ENCODE measurements at regions not wholly inside any gene's neighbourhood (a gene's known extent, or its start where the extent isn't known, plus 50 kb on each side); places are given as distances from the start of the nearest gene placed in this dataset.

DNA sequence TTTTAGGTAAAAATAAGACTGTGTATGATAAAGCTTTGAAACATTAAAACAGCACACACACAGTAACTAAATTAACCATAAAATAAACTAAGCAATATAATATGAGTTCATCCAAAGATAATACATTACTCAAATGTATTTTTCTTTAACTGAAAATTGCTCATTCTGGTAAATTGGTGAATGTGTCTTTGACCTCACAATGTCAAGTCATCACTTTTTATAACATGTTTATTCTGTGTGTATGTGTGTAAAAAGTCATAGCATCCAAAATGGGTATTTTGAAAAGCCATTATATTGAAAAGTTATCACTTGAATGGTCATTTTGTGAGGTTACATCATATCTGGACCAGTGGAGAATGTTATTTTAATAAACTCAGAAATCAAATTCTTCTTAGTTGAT lies 724.6 kb downstream of the ADGRL2 start:
- Histone ChIP-seq H3K9me3 (ENCODE audit: control insufficient read depth, insufficient read depth, low read length) (no peaks in the 10 kb centered on the region), H3K36me3 (ENCODE audit: insufficient read depth, low read length) (no peaks in the 10 kb centered on the region), H3K4me1 (ENCODE audit: insufficient read depth, low read length) (no peaks in the 10 kb centered on the region), H3K9ac (ENCODE audit: low read depth, low read length) (no peak overlapping the region)

DNA sequence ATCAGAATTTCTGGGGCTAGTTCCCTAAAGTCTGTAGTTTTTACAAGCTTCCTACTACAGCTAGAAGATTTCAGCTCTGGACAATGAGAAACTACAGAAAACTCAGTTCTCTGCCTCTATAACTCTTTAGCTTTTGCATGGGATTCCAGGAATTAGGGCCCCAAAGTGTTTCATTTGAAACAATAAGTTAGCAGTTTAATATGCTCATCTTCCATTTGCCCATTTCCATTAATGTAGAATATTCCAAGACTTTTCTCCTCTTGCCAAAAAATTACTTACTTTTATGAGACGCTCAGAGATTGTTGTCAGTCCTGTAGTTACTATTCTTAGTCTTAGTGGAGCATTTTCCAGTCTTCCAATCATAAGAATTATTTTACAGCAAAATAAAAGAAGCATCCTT lies 719.9 kb downstream of the ADGRL2 start:
- Histone ChIP-seq H3K4me1 (ENCODE audit: insufficient read depth, low read length) (no peaks in the 10 kb centered on the region), H3K9me3 (ENCODE audit: control insufficient read depth, insufficient read depth, low read length) (no peaks in the 10 kb centered on the region), H3K36me3 (ENCODE audit: insufficient read depth, low read length) (no peaks in the 10 kb centered on the region), H3K9ac (ENCODE audit: low read depth, low read length) (no peak overlapping the region)

DNA sequence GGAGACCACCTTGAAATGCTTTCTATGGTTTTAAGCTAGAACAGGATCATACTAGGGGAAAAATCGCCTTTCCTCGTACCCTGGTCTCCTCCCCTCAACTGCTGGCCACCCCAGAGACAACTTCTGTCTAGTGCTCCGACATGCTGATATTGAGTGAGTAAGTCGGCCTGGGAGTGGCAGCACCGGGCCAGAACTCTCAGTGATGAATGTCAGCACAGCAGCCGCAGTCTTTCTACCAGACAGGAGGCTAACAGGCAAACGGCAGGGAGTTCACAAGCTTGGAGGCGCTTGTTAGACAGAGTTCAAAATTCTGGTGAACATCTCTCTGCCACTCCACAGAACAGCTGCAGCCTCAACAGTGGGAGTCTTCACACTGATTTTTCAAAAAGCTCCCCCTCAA lies 716.9 kb downstream of the ADGRL2 start:
- Histone ChIP-seq H3K9ac (ENCODE audit: low read depth, low read length) (no peak overlapping the region), H3K9me3 (ENCODE audit: control insufficient read depth, insufficient read depth, low read length) (no peaks in the 10 kb centered on the region)

DNA sequence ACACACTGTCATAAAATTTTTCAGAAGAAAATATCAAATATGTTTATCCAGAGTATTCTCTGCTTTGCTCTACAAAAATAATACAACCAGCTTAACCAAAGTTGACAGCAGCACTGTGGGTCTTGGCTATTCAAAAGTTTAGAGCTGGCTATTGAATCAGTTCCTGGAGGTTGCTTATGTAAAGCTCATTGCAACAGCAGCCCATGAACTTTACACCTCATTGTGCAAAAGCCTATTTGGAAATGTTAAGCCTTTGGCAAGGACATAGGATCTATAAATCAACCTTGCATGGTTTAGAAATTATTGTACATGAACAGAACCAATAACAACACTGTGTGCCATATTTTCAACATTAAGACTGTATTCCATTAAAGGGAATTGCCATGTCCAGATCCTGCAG lies 714.9 kb downstream of the ADGRL2 start:
- Histone ChIP-seq H3K36me3 (ENCODE audit: insufficient read depth, low read length) (no peaks in the 10 kb centered on the region), H3K9me3 (ENCODE audit: control insufficient read depth, insufficient read depth, low read length) (no peaks in the 10 kb centered on the region), H3K9ac (ENCODE audit: low read depth, low read length) (no peak overlapping the region), H3K4me1 (ENCODE audit: insufficient read depth, low read length) (no peaks in the 10 kb centered on the region)

More for the DNA sequence above, 716.9 kb downstream of the ADGRL2 start:
- Histone ChIP-seq H3K4me1 (ENCODE audit: insufficient read depth, low read length) (no peaks in the 10 kb centered on the region), H3K36me3 (ENCODE audit: insufficient read depth, low read length) (no peaks in the 10 kb centered on the region)

DNA sequence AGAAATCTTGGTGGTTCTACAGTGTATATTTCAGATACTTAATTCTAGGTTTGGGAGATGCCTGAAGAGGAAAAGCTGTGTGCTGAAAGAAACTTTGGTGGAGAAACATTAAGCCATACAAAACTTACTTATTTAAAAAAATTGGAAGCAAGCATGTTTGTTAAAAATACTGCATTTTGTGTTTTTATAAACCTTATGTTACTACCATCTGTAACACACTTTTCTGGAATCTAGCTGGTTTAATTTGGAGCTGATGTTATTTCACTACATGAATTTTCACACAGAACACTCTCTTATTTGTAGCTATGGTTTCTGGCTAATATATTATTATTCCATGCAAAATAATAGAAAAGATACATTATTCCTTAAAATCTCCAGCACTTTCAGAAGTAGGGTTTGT lies 710.7 kb downstream of the ADGRL2 start:
- Histone ChIP-seq H3K4me1 (ENCODE audit: insufficient read depth, low read length) (no peaks in the 10 kb centered on the region), H3K9me3 (ENCODE audit: control insufficient read depth, insufficient read depth, low read length) (no peaks in the 10 kb centered on the region), H3K36me3 (ENCODE audit: insufficient read depth, low read length) (no peaks in the 10 kb centered on the region), H3K9ac (ENCODE audit: low read depth, low read length) (no peak overlapping the region)

DNA sequence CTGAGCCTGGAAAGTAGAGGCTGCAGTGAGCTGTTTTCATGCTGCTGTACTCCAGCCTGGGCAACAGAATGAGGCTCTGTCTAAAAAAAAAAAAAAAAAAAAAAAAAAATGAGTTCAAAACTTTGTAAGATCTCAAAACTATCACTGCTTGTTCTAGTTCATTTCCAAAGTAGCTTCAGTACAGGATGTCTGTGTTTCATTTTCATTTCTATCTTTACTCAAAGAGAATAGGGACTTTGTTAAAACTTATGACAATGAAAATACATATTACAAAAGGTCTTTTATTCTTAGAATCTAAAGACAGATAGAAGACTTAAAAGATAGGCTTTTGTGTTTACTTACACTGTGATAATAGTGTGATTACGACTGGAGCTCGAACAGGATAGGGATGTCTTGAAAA lies 709.7 kb downstream of the ADGRL2 start:
- Histone ChIP-seq H3K9ac (ENCODE audit: low read depth, low read length) (no peak overlapping the region), H3K36me3 (ENCODE audit: insufficient read depth, low read length) (no peaks in the 10 kb centered on the region), H3K9me3 (ENCODE audit: control insufficient read depth, insufficient read depth, low read length) (no peaks in the 10 kb centered on the region)

DNA sequence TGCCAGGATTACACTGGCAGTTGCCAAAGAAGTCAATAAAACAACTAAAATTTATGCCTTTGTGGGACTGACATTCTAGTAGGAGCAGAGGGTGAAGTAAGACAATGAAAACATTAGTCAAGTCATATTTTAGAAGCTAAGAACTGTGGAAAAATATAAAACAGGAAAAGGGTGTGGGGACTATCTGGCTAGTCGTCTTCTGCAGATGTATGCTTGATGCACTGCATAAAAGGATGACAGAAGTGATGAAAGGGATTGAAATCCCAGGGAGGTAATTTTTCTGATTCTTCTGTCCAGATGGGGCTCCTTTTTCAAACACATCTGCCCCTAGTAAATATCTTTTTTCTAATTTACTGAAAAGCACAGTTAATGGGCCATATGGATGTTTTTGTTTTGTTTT lies 706.3 kb downstream of the ADGRL2 start:
- Histone ChIP-seq H3K9ac (ENCODE audit: low read depth, low read length) (no peak overlapping the region), H3K36me3 (ENCODE audit: insufficient read depth, low read length) (no peaks in the 10 kb centered on the region), H3K9me3 (ENCODE audit: control insufficient read depth, insufficient read depth, low read length) (no peaks in the 10 kb centered on the region), H3K4me1 (ENCODE audit: insufficient read depth, low read length) (no peaks in the 10 kb centered on the region)

More for the DNA sequence above, 709.7 kb downstream of the ADGRL2 start:
- H3K4me1 ChIP-seq (ENCODE audit: insufficient read depth, low read length), result no peaks in the 10 kb centered on the region

DNA sequence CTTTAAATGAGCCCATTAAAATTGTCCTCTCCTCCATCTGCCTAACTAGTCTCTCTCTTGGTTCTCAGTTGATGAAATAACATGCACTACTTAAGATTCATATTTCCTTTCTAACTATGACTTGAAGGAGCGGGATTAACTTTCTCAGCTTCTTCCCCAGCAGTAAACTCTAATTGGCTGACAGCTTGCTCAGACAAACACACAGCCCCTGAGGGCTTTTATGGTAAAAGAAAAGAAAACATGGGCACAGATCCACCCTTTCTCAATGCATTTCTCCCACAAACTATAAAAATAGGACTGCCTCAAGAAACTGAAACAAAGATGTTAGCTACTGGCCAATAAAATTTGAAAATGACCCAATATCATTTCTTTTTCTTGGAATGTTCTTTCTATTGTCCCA lies 703.1 kb downstream of the ADGRL2 start:
- Histone ChIP-seq H3K4me1 (ENCODE audit: insufficient read depth, low read length) (no peaks in the 10 kb centered on the region), H3K36me3 (ENCODE audit: insufficient read depth, low read length) (no peaks in the 10 kb centered on the region), H3K9ac (ENCODE audit: low read depth, low read length) (no peak overlapping the region), H3K9me3 (ENCODE audit: control insufficient read depth, insufficient read depth, low read length) (no peaks in the 10 kb centered on the region)

DNA sequence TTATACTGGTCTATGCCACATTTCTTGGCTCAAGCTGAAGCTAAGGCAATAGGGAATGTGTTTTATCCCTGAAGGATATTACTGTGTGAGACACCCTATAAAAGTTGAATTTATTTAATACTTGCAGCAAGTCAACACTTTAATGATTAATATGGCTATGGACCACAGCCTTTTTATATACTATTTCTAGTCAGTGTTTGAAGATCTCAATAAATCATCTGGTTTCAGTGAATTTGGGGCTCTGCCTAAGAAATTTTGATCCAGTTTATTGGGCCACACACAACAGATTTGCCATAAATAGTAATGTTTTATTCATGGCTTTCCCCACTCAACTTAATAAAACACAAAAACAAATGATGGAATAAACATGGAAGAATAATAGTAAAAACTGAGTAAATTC lies 698.3 kb downstream of the ADGRL2 start:
- Histone ChIP-seq H3K36me3 (ENCODE audit: insufficient read depth, low read length) (no peaks in the 10 kb centered on the region; the same call in 1 of the 2 replicates), H3K4me1 (ENCODE audit: insufficient read depth, low read length) (no peaks in the 10 kb centered on the region), H3K9me3 (ENCODE audit: control insufficient read depth, insufficient read depth, low read length) (peaks cover 14% of the 10 kb centered on the region; the same call in 1 of the 2 replicates), H3K9ac (ENCODE audit: low read depth, low read length) (no peak overlapping the region)

DNA sequence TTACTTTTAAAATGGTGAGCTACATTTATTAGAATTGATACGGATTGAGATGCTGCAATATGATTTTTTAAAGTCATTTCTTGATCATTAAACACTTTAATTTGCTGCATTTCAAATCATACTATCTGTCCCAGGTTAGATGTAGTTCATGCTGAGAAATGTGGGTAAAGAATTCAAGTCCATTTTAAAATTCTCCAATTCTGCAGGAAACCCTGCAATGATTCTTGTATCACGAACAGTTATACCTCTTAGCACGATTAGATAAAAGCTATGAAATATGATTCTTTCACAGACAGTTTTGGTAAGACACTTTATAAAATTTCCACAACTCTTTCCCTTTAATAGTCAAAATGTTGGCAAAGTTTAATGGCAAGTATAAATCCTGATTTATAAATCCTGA lies 693.4 kb downstream of the ADGRL2 start:
- peaks cover 3% of the 10 kb centered on the region; the same call in 1 of the 2 replicates for H3K4me1 ChIP-seq (ENCODE audit: insufficient read depth, low read length)
- H3K9ac ChIP-seq (ENCODE audit: low read depth, low read length), result no peak overlapping the region
- H3K9me3 ChIP-seq (ENCODE audit: control insufficient read depth, insufficient read depth, low read length), result peaks cover 17% of the 10 kb centered on the region; the same call in 1 of the 2 replicates
- H3K36me3 ChIP-seq (ENCODE audit: insufficient read depth, low read length), result no peaks in the 10 kb centered on the region; the same call in 1 of the 2 replicates

DNA sequence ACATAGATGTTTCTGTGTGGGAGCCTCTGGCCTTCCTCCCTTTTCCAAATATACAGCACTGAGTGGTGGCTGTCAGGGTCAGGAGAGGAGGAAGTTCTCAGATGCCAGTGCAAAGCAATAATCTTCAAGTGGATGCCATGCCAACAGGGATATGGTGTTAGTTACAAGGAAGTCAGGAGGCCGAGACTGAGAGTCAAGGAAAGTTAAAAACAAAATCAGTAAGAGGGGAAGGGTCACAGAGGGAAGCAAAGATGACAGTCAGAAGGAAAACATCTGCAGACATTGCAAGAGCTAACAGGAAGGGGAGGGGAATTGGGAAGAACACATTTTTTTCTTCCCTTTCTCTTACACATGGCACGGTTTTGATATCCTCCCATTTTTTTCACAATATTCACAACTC lies 691.4 kb downstream of the ADGRL2 start:
- H3K9ac ChIP-seq (ENCODE audit: low read depth, low read length), result no peak overlapping the region
- no peaks in the 10 kb centered on the region; the same call in 1 of the 2 replicates for H3K36me3 ChIP-seq (ENCODE audit: insufficient read depth, low read length)
- peaks cover 5% of the 10 kb centered on the region; the same call in 1 of the 2 replicates for H3K4me1 ChIP-seq (ENCODE audit: insufficient read depth, low read length)
- H3K9me3 ChIP-seq (ENCODE audit: control insufficient read depth, insufficient read depth, low read length), result peaks cover 17% of the 10 kb centered on the region; the same call in 1 of the 2 replicates

DNA sequence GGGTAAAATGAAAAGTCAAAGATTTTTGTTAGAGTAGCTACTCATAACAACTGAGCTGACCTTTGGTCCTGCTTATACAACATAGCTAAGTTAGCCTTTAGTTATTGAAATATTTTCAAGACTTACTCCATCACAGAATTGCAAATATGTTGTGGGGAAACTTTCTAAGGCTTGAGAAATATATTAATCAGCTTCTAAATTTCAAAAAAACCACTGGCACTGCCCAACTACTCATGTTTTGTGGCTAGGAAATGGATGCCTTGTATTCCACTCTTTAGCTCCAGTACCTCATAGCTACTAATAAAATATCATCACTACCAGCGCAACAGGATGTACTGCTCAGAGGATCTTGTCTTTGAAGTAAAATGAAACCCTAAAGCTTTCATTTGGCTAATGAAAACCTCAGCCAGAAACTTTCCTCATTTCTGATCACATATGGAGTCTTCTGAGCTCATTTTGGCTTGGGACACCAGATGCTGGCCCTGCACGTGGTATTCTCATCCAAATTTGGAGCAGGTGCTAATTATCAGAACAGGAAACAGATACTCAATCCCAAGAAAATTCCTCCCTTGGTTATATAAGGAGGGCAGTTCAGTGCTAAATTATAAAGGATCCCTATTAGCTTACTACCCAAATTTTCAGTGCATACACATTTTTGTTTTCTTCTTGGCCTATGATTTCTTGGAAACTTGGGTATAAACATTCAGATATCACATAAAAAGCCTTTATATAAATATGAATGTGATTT lies 690.7 kb downstream of the ADGRL2 start:
- Histone ChIP-seq H3K9ac (ENCODE audit: low read depth, low read length) (no peak overlapping the region), H3K4me1 (ENCODE audit: insufficient read depth, low read length) (peaks cover 12% of the 10 kb centered on the region), H3K9me3 (ENCODE audit: control insufficient read depth, insufficient read depth, low read length) (peaks cover 17% of the 10 kb centered on the region; the same call in 1 of the 2 replicates), H3K36me3 (ENCODE audit: insufficient read depth, low read length) (no peaks in the 10 kb centered on the region; the same call in 1 of the 2 replicates)

DNA sequence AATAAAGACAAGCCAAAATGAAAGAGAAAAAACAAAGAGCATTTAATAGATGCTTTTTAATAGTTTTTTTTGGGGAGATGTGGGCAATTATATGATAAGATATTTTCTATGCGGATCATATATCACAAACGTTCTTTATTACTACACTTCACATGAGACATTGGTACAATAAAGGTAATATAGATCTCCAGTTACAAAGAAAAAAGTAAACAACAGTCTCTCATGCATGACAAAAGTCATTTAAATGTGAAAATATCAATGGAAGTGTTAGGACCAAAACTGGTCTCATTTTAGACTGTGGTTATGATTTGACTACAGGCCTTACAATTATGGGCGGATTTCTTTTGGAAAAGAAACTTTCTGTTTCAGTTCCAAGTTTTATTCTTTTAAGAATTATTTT lies 687.0 kb downstream of the ADGRL2 start:
- H3K4me1 ChIP-seq (ENCODE audit: insufficient read depth, low read length), result peaks cover 28% of the 10 kb centered on the region

DNA sequence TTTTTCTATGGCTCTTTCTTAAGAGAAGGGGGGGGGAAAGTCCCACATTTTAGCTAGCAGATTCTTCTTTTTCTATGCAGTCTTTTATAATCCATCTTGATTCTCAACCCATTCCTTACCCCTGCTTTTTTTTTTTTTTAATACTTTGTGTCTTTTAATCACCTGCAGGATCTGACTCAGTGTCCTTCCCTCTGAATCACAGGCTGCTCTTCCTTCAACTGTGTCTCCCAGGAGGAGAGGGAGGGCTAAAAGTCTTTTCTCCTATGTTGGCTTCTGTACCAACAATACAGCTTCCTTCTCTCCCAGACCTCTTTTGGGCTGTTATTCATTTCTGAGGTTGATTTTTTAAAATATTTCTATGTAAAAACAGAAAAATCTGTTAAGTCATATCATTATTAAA lies 686.2 kb downstream of the ADGRL2 start:
- no peaks in the 10 kb centered on the region for H3K9me3 ChIP-seq (ENCODE audit: control insufficient read depth, insufficient read depth, low read length)
- no peaks in the 10 kb centered on the region for H3K36me3 ChIP-seq (ENCODE audit: insufficient read depth, low read length)
- no peak overlapping the region for H3K9ac ChIP-seq (ENCODE audit: low read depth, low read length)
- peaks cover 25% of the 10 kb centered on the region for H3K4me1 ChIP-seq (ENCODE audit: insufficient read depth, low read length)

More for the DNA sequence above, 687.0 kb downstream of the ADGRL2 start:
- H3K9me3 ChIP-seq (ENCODE audit: control insufficient read depth, insufficient read depth, low read length), result no peaks in the 10 kb centered on the region
- no peaks in the 10 kb centered on the region for H3K36me3 ChIP-seq (ENCODE audit: insufficient read depth, low read length)
- no peak overlapping the region for H3K9ac ChIP-seq (ENCODE audit: low read depth, low read length)

DNA sequence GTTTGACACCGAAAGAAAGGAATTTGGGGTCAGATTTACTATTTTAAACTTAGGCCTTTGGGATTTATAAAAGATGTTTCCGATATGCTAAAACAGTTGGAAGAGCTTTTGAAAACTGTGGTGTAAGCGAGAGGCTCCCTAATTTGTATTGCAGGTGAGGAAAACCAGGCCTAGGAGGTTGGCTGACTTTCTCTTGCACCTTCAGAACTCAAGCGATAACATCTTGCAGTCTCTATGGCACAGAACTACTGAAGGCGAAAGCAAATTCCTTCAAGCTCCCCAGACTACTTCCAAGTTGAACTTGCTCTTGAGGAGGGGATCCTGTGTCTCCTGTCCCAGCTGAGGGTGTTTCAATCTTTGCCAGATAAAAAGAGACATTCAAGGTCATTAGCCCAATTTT lies 685.7 kb downstream of the ADGRL2 start:
- Histone ChIP-seq H3K36me3 (ENCODE audit: insufficient read depth, low read length) (no peaks in the 10 kb centered on the region), H3K4me1 (ENCODE audit: insufficient read depth, low read length) (peaks cover 25% of the 10 kb centered on the region), H3K9ac (ENCODE audit: low read depth, low read length) (peak overlapping the region; percentile 16), H3K9me3 (ENCODE audit: control insufficient read depth, insufficient read depth, low read length) (no peaks in the 10 kb centered on the region)

Data from ES-I3 (cell line).